CD4-positive, alpha-beta T cell (primary cell): ENCODE measurements at regions not wholly inside any gene's neighbourhood (a gene's known extent, or its start where the extent isn't known, plus 50 kb on each side); places are given as distances from the start of the nearest gene placed in this dataset.

Source experiments
- ATAC-seq: fragments of 200-7000 bp; cut with Tn5 transposase; one replicate; pipeline ENCODE4 v1.10.0; 2022; ENCODE audit warnings: mild to moderate bottlenecking; ENCODE audit not compliant: poor library complexity
- CTCF ChIA-PET: fragments of 350-600 bp; sonication (Branson Sonifier 250); formaldehyde crosslinking; loops from one replicate; lab custom pipeline; 2021; ENCODE audit warnings: antibody characterized with exemption, inconsistent platforms; lab: Charles Lee
- POLR2A ChIA-PET: fragments of 350-600 bp; sonication (Branson Sonifier 250); formaldehyde crosslinking; loops from one replicate; lab custom pipeline; 2021; ENCODE audit warnings: antibody characterized with exemption, inconsistent platforms; lab: Charles Lee
- DNase-seq, 14 experiments: peaks; one replicate each; pipeline ENCODE4 v3.0.0-alpha.2; 2013 to 2020; ENCODE audit warnings: mixed read lengths in 2 of 14
- H3K27ac ChIP-seq, 2 donors: one replicate each; pipeline versions ENCODE4 v1.5.1 to v1.7.0; 2013; ENCODE audit warnings: low read length in 2 of 2, low read depth in 1 of 2, mild to moderate bottlenecking in 1 of 2
- H3K27me3 ChIP-seq, 2 experiments: 1 replicate in 1 of 2; 2 replicates in 1 of 2; pipeline versions ENCODE4 v1.6.1 to v1.7.0; 2013; ENCODE audit warnings: low read length in 2 of 2, control low read depth in 1 of 2, mild to moderate bottlenecking in 1 of 2, moderate library complexity in 1 of 2; ENCODE audit not compliant: insufficient read depth in 2 of 2, control insufficient read depth in 1 of 2
- H3K36me3 ChIP-seq: one replicate; pipeline ENCODE4 v1.6.1; 2013; ENCODE audit warnings: low read length, control low read depth; ENCODE audit not compliant: insufficient read depth
- H3K4me1 ChIP-seq: one replicate; pipeline ENCODE4 v1.6.1; 2013; ENCODE audit warnings: low read length, control low read depth; ENCODE audit not compliant: insufficient read depth
- H3K4me3 ChIP-seq: one replicate; pipeline ENCODE4 v1.5.1; 2013; ENCODE audit warnings: mild to moderate bottlenecking, low read length, moderate library complexity
- H3K9me3 ChIP-seq, 2 experiments: 1 replicate in 1 of 2; 2 replicates in 1 of 2; pipeline versions ENCODE4 v1.6.1 to v1.7.0; 2013; ENCODE audit warnings: low read length in 2 of 2, mild to moderate bottlenecking in 2 of 2, control low read depth in 1 of 2, moderate library complexity in 1 of 2; ENCODE audit not compliant: control insufficient read depth in 1 of 2, insufficient read depth in 1 of 2
- H3K27ac Mint-ChIP-seq: one replicate; pipeline ENCODE4 v1.8.0; 2020; ENCODE audit warnings: mixed read lengths
- H3K27me3 Mint-ChIP-seq: one replicate; pipeline ENCODE4 v1.8.0; 2021; ENCODE audit warnings: mixed read lengths
- H3K36me3 Mint-ChIP-seq: one replicate; pipeline ENCODE4 v1.8.0; 2021; ENCODE audit warnings: low read depth, mixed read lengths
- H3K4me1 Mint-ChIP-seq: one replicate; pipeline ENCODE4 v1.8.0; 2021; ENCODE audit warnings: low read depth, mixed read lengths
- H3K4me3 Mint-ChIP-seq: one replicate; pipeline ENCODE4 v1.8.0; 2020; ENCODE audit warnings: mild to moderate bottlenecking, mixed read lengths
- H3K9me3 Mint-ChIP-seq: one replicate; pipeline ENCODE4 v1.8.0; 2020; ENCODE audit warnings: mixed read lengths
- intact Hi-C, 2 experiments: fragments of 100-400 bp; cut with DNase I in 1 of 2; cut with micrococcal nuclease in 1 of 2; formaldehyde crosslinking; loops; one replicate each; pipeline versions ENCODE4 v1.15.1 to v1.9.0; 2023 to 2025; cut with DNase I, micrococcal nuclease
- TF ChIP-seq, protein P1 (sequence below): fragments of 200-600 bp; IDR thresholded peaks from one replicate; pipeline ENCODE4 v1.8.0; 2022; ENCODE audit warnings: antibody characterized with exemption, mild to moderate bottlenecking

DNA sequence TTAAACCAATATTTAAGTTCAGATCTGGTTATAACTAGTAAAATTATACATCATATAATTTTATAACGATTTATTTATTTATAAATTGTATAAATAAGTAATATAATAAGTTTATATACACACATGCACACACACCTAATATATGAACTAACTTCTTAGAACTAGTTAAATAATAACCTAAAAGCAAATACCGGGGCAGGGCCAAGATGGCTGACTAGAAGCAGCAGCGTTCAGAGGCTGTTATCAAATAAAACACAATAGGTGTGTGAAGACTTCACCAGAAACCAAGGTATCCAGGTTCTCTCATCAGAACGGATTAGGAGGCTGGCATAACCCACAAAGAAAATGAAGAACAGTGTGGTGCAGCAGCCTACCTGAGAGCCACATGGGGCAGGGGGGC lies 653.6 kb upstream of the CBLB start:
- peaks cover 0 to 3% of the 10 kb centered on the region in 2 experiments for H3K9me3 ChIP-seq
- no peaks in the 10 kb centered on the region for H3K4me1 Mint-ChIP-seq
- DNase-seq: no peak
- no peak overlapping the region for H3K4me3 ChIP-seq
- H3K9me3 Mint-ChIP-seq: peaks cover 6% of the 10 kb centered on the region
- H3K27me3 Mint-ChIP-seq: no peaks in the 10 kb centered on the region
- no peaks in the 10 kb centered on the region for H3K36me3 Mint-ChIP-seq
- intact Hi-C loops: no loop called here
- H3K27ac Mint-ChIP-seq: no peak overlapping the region
- TF ChIP-seq, protein P1, sequence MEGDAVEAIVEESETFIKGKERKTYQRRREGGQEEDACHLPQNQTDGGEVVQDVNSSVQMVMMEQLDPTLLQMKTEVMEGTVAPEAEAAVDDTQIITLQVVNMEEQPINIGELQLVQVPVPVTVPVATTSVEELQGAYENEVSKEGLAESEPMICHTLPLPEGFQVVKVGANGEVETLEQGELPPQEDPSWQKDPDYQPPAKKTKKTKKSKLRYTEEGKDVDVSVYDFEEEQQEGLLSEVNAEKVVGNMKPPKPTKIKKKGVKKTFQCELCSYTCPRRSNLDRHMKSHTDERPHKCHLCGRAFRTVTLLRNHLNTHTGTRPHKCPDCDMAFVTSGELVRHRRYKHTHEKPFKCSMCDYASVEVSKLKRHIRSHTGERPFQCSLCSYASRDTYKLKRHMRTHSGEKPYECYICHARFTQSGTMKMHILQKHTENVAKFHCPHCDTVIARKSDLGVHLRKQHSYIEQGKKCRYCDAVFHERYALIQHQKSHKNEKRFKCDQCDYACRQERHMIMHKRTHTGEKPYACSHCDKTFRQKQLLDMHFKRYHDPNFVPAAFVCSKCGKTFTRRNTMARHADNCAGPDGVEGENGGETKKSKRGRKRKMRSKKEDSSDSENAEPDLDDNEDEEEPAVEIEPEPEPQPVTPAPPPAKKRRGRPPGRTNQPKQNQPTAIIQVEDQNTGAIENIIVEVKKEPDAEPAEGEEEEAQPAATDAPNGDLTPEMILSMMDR: no peak
- ATAC-seq: no peak
- no peak overlapping the region for H3K4me3 Mint-ChIP-seq
- no peaks in the 10 kb centered on the region for H3K36me3 ChIP-seq
- H3K27me3 ChIP-seq: no peaks in the 10 kb centered on the region
- CTCF ChIA-PET: no interaction called here
- no peak overlapping the region for H3K27ac ChIP-seq
- POLR2A ChIA-PET: no interaction called here
- H3K4me1 ChIP-seq: no peaks in the 10 kb centered on the region

DNA sequence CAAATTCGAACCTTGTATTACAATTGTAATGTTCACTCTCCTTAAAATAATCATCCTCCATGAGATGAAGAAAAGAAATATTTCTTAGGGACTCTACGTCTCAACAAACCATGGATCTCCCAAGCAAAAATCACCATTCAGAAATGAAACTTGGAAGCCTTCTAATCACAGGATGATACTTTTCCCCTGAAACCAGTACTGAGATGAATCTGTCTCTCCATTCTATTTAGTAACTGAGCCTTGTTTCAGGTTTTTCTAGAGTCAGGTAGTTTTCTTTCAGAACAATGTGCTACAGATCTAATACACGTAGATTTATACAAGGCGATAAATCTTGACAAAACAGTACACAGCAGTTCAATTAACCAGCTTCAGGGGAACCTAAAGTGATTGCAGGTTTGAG lies 660.1 kb upstream of the CBLB start:
- ChIA-PET POLR2A (no interaction called here), CTCF (no interaction called here)
- Mint-ChIP-seq H3K27me3 (no peaks in the 10 kb centered on the region), H3K4me1 (no peaks in the 10 kb centered on the region), H3K4me3 (no peak overlapping the region), H3K27ac (no peak overlapping the region), H3K9me3 (peaks cover 6% of the 10 kb centered on the region), H3K36me3 (no peaks in the 10 kb centered on the region)
- Histone ChIP-seq H3K4me3 (no peak overlapping the region), H3K27me3 (no peaks in the 10 kb centered on the region), H3K9me3 (peaks cover 0 to 3% of the 10 kb centered on the region in 2 experiments), H3K27ac (no peak overlapping the region), H3K4me1 (peaks cover 6% of the 10 kb centered on the region), H3K36me3 (no peaks in the 10 kb centered on the region)
- DNase-seq (no peak), ATAC-seq (no peak)
- TF ChIP-seq, protein P1: no peak
- intact Hi-C loops: no loop called here

DNA sequence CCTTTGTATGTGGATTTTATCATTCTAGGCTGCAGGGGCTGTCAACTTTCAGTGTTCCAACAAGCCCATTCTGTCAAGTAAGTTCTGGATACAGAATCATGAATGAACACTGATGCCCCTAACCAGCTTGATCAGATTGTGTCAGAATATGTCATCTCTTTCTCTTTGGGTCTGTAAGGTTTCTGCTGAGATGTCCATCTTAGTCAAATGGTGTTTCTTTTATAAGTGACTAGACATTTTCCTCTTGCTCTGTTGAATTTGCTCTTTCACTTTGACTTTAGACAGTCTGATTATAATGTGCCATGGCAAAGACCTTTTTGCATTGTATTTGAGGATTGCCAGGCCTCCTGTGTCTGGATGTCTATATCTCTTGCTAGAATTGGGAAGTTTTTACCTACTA lies 660.9 kb upstream of the CBLB start:
- Mint-ChIP-seq H3K4me1 (no peaks in the 10 kb centered on the region), H3K36me3 (no peaks in the 10 kb centered on the region), H3K4me3 (no peak overlapping the region), H3K27me3 (no peaks in the 10 kb centered on the region), H3K9me3 (peaks cover 6% of the 10 kb centered on the region), H3K27ac (no peak overlapping the region)
- no peak overlapping the region for H3K4me3 ChIP-seq
- POLR2A ChIA-PET: no interaction called here
- CTCF ChIA-PET: no interaction called here
- ATAC-seq (no peak), DNase-seq (no peak)
- H3K36me3 ChIP-seq: no peaks in the 10 kb centered on the region
- peaks cover 0 to 11% of the 10 kb centered on the region in 2 experiments for H3K9me3 ChIP-seq
- no peaks in the 10 kb centered on the region for H3K27me3 ChIP-seq
- intact Hi-C loops: no loop called here
- H3K4me1 ChIP-seq: peaks cover 14% of the 10 kb centered on the region
- no peak overlapping the region for H3K27ac ChIP-seq
- TF ChIP-seq, protein P1: no peak
